SK-N-SH treated with all-trans-retinoic acid at 6 μM for 48 hours (cell line): ENCODE measurements at regions not wholly inside any gene's neighbourhood (a gene's known extent, or its start where the extent isn't known, plus 50 kb on each side); places are given as distances from the start of the nearest gene placed in this dataset.

Experiments
- ATAC-seq: fragments of 200-7000 bp; cut with Tn5 transposase; 3 replicates; pipeline ENCODE4 v1.9.1; 2020; ENCODE audit warnings: mild to moderate bottlenecking, moderate library complexity
- ARNTL ChIP-seq: fragments of 450-650 bp; formaldehyde crosslinking; IDR thresholded peaks from 2 replicates; pipeline ENCODE4 v1.5.0; 2020; ENCODE audit warnings: low read depth, mild to moderate bottlenecking, moderate library complexity, borderline replicate concordance
- BACH2 ChIP-seq: fragments of 250-450 bp; sonication (Bioruptor Pico); IDR thresholded peaks from 2 replicates; pipeline ENCODE4 v1.9.0; 2021; ENCODE audit warnings: mild to moderate bottlenecking, borderline replicate concordance
- CREB5 ChIP-seq: fragments of 250-450 bp; sonication (Bioruptor Pico); IDR thresholded peaks from 2 replicates; pipeline ENCODE4 v1.5.1; 2020; ENCODE audit warnings: low read depth, mild to moderate bottlenecking, moderate library complexity
- CSDC2 ChIP-seq: fragments of 250-450 bp; sonication (Bioruptor Pico); IDR thresholded peaks from 2 replicates; pipeline ENCODE4 v1.5.0; 2020; ENCODE audit warnings: mild to moderate bottlenecking, moderate library complexity
- ESRRG ChIP-seq: fragments of 250-450 bp; sonication (Bioruptor Pico); IDR thresholded peaks from 2 replicates; pipeline ENCODE4 v1.6.1; 2021; ENCODE audit warnings: mild to moderate bottlenecking
- GLIS3 ChIP-seq: fragments of 250-450 bp; sonication (Bioruptor Pico); IDR thresholded peaks from 2 replicates; pipeline ENCODE4 v1.5.0; 2020; ENCODE audit warnings: mild to moderate bottlenecking, moderate library complexity
- ISL1 ChIP-seq: fragments of 250-450 bp; sonication (Bioruptor Pico); IDR thresholded peaks from 2 replicates; pipeline ENCODE4 v2.1.2; 2022; ENCODE audit warnings: mild to moderate bottlenecking, moderate library complexity
- OSR1 ChIP-seq: fragments of 250-450 bp; sonication (Bioruptor Pico); IDR thresholded peaks from 2 replicates; pipeline ENCODE4 v1.8.0; 2022; ENCODE audit warnings: moderate library complexity, mild to moderate bottlenecking, inconsistent platforms
- PATZ1 ChIP-seq: fragments of 250-450 bp; sonication (Bioruptor Pico); IDR thresholded peaks from 2 replicates; pipeline ENCODE4 v1.8.0; 2020; ENCODE audit warnings: mild to moderate bottlenecking, moderate library complexity, borderline replicate concordance
- PPARA ChIP-seq: fragments of 250-450 bp; sonication (Bioruptor Pico); IDR thresholded peaks from 2 replicates; pipeline ENCODE4 v1.5.0; 2020; ENCODE audit warnings: mild to moderate bottlenecking, borderline replicate concordance
- SNAI2 ChIP-seq: fragments of 250-450 bp; sonication (Bioruptor Pico); IDR thresholded peaks from 2 replicates; pipeline ENCODE4 v1.5.0; 2020; ENCODE audit warnings: mild to moderate bottlenecking, moderate library complexity
- TCF4 ChIP-seq: fragments of 250-450 bp; sonication (Bioruptor Pico); IDR thresholded peaks from 2 replicates; pipeline ENCODE4 v1.8.0; 2021; ENCODE audit warnings: mild to moderate bottlenecking, moderate library complexity, borderline replicate concordance
- TOX ChIP-seq: fragments of 250-450 bp; sonication (Bioruptor Pico); IDR thresholded peaks from 2 replicates; pipeline ENCODE4 v1.8.0; 2021; ENCODE audit warnings: mild to moderate bottlenecking, moderate library complexity, borderline replicate concordance
- ZC3H10 ChIP-seq: fragments of 250-450 bp; sonication (Bioruptor Pico); IDR thresholded peaks from 2 replicates; pipeline ENCODE4 v1.5.1; 2021; ENCODE audit warnings: mild to moderate bottlenecking, moderate library complexity
- ZFP3 ChIP-seq: fragments of 250-450 bp; sonication (Bioruptor Pico); IDR thresholded peaks from 2 replicates; pipeline ENCODE4 v1.5.0; 2020; ENCODE audit warnings: mild to moderate bottlenecking, moderate library complexity
- ZNF565 ChIP-seq: fragments of 450-650 bp; formaldehyde crosslinking; conservative IDR thresholded peaks from 2 replicates; pipeline ENCODE4 v1.5.0; 2020; ENCODE audit warnings: low read depth, mild to moderate bottlenecking, moderate library complexity
- ZNF70 ChIP-seq: fragments of 450-650 bp; formaldehyde crosslinking; IDR thresholded peaks from 2 replicates; pipeline ENCODE4 v1.5.0; 2020; ENCODE audit warnings: mild to moderate bottlenecking, moderate library complexity
- ZNF8 ChIP-seq: fragments of 450-650 bp; formaldehyde crosslinking; IDR thresholded peaks from 2 replicates; pipeline ENCODE4 v1.5.0; 2020; ENCODE audit warnings: mild to moderate bottlenecking, moderate library complexity
- TF ChIP-seq, protein P1 (sequence below): fragments of 250-450 bp; sonication (Bioruptor Pico); IDR thresholded peaks from 2 replicates; pipeline ENCODE4 v1.5.1; 2021; ENCODE audit warnings: mild to moderate bottlenecking, moderate library complexity
- TF ChIP-seq, protein P2 (sequence below): fragments of 250-450 bp; sonication (Bioruptor Pico); IDR thresholded peaks from 2 replicates; pipeline ENCODE4 v1.5.0; 2020; ENCODE audit warnings: mild to moderate bottlenecking, moderate library complexity

DNA sequence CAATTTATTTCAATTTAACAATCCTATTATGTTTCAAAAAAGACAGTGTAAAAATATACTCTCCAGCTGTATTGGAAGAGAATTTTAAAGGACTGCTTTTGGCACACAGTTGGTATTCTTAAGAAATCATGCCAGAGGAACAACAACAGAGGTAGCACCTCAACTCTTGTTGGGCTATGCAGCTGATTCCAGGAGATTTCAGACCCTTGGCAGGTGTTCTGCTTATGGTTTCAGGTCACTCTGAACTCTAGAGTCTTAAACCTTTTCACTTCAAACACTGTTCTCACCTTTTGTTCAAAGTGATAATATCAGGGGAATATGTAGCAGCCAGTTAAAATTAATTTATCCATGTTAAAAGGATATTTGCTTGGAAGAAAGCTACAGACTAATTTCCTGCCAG, 160.1 kb downstream of the PFKFB3 start:
- no peak for ATAC-seq
- TF ChIP-seq CSDC2 (CRISPR knock-in tag) (no peak), ARNTL (no peak)

- no peak for TF ChIP-seq ZC3H10 (CRISPR knock-in tag)
- no peak for TF ChIP-seq ZNF565 (CRISPR knock-in tag)
- no peak for TF ChIP-seq ESRRG (CRISPR knock-in tag)
- TF ChIP-seq ZNF8 (CRISPR knock-in tag), result no peak
- no peak for TF ChIP-seq ARNTL
- no peak for TF ChIP-seq BACH2 (CRISPR knock-in tag)
- no peak for TF ChIP-seq GLIS3 (CRISPR knock-in tag)
- TF ChIP-seq ISL1, result no peak
- TF ChIP-seq CREB5 (CRISPR knock-in tag), result no peak
- TF ChIP-seq, protein P1, sequence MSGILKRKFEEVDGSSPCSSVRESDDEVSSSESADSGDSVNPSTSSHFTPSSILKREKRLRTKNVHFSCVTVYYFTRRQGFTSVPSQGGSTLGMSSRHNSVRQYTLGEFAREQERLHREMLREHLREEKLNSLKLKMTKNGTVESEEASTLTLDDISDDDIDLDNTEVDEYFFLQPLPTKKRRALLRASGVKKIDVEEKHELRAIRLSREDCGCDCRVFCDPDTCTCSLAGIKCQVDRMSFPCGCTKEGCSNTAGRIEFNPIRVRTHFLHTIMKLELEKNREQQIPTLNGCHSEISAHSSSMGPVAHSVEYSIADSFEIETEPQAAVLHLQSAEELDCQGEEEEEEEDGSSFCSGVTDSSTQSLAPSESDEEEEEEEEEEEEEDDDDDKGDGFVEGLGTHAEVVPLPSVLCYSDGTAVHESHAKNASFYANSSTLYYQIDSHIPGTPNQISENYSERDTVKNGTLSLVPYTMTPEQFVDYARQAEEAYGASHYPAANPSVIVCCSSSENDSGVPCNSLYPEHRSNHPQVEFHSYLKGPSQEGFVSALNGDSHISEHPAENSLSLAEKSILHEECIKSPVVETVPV (CRISPR knock-in tag), result no peak
- TF ChIP-seq CSDC2 (CRISPR knock-in tag), result no peak
- TF ChIP-seq TOX (CRISPR knock-in tag), result no peak
- no peak for TF ChIP-seq TCF4 (CRISPR knock-in tag)
- no peak for TF ChIP-seq SNAI2 (CRISPR knock-in tag)
- TF ChIP-seq, protein P2, sequence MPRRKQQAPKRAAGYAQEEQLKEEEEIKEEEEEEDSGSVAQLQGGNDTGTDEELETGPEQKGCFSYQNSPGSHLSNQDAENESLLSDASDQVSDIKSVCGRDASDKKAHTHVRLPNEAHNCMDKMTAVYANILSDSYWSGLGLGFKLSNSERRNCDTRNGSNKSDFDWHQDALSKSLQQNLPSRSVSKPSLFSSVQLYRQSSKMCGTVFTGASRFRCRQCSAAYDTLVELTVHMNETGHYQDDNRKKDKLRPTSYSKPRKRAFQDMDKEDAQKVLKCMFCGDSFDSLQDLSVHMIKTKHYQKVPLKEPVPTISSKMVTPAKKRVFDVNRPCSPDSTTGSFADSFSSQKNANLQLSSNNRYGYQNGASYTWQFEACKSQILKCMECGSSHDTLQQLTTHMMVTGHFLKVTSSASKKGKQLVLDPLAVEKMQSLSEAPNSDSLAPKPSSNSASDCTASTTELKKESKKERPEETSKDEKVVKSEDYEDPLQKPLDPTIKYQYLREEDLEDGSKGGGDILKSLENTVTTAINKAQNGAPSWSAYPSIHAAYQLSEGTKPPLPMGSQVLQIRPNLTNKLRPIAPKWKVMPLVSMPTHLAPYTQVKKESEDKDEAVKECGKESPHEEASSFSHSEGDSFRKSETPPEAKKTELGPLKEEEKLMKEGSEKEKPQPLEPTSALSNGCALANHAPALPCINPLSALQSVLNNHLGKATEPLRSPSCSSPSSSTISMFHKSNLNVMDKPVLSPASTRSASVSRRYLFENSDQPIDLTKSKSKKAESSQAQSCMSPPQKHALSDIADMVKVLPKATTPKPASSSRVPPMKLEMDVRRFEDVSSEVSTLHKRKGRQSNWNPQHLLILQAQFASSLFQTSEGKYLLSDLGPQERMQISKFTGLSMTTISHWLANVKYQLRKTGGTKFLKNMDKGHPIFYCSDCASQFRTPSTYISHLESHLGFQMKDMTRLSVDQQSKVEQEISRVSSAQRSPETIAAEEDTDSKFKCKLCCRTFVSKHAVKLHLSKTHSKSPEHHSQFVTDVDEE (CRISPR knock-in tag), result no peak
- TF ChIP-seq PPARA, result no peak
- TF ChIP-seq PATZ1 (CRISPR knock-in tag), result no peak
- no peak for TF ChIP-seq ZFP3 (CRISPR knock-in tag)
- ATAC-seq, result no peak
Observed at GRCh38 chr10:6363511-6363910, 160.8 kb downstream of the PFKFB3 start.

DNA sequence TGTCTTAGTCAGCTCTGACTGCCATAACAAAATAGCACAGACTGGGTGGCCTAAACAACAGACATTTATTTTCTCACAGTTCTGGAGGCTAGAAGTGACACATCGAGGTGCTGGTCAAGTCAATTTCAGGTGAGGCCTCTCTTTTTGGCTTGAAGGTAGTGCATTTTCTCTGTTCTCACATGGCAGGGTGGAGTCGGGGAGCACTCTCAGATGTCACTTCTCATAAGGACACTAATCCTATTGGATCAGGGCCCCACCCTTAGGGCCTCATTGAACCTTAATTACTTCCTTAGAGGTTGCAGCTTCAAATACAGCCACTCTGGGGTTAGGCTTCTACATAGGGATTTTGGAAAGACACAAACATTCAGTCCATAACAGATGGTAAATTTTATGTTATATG, 161.6 kb downstream of the PFKFB3 start:
- ATAC-seq, result no peak
- no peak for TF ChIP-seq ZNF565 (CRISPR knock-in tag)
- no peak for TF ChIP-seq PPARA
- no peak for TF ChIP-seq CREB5 (CRISPR knock-in tag)
- no peak for TF ChIP-seq ARNTL
- TF ChIP-seq GLIS3 (CRISPR knock-in tag), result no peak
- TF ChIP-seq ESRRG (CRISPR knock-in tag), result no peak
- TF ChIP-seq ZNF70 (CRISPR knock-in tag), result no peak
- TF ChIP-seq TCF4 (CRISPR knock-in tag), result no peak
- no peak for TF ChIP-seq TOX (CRISPR knock-in tag)
- TF ChIP-seq SNAI2 (CRISPR knock-in tag), result no peak
- no peak for TF ChIP-seq PATZ1 (CRISPR knock-in tag)
- TF ChIP-seq CSDC2 (CRISPR knock-in tag), result no peak
- TF ChIP-seq OSR1 (CRISPR knock-in tag), result no peak
